Right lobe of liver (tissue), 4 donors: ENCODE measurements at regions not wholly inside any gene's neighbourhood (a gene's known extent, or its start where the extent isn't known, plus 50 kb on each side); places are given as distances from the start of the nearest gene placed in this dataset.

Experiments used
- CTCF ChIP-seq, 4 donors: fragments of 200-600 bp in 3 of 4; fragments of 450-650 bp in 1 of 4; IDR thresholded peaks; one replicate each; pipeline versions ENCODE4 v1.5.1 to v1.8.0; 2016 to 2022; ENCODE audit warnings: antibody characterized with exemption in 4 of 4, mild to moderate bottlenecking in 2 of 4
- POLR2A ChIP-seq: fragments of 450-650 bp; IDR thresholded peaks from one replicate; pipeline ENCODE4 v1.6.1; 2017; ENCODE audit warnings: antibody characterized with exemption, mild to moderate bottlenecking
- donor health status: DM: no; HTN: no; CAD: no.
- donor health status: DM: no; HTN: no; CAD: no.
- donor health status: DM: no; HTN: yes; CAD: no.

DNA sequence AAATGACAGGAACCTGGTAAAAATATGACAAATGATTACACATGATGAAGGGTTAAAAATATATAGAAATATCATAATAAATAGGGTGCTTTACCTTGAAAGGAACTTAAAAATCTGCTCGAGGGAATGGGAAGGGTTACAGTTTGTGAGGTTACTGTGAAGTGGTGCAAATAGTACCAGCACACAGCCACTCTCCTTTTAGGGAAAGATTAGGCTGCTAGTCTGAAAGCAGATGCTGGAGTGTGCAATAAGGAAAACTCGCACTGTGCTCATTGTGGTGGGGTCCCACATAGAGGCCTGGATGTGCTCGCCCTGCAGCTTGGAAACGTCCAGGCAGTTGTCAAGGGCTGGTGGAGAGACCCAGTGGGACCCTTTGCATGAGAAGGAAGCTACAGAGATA lies 145.9 kb upstream of the TBX20 start:
- TF ChIP-seq CTCF (IDR thresholded peaks at IDR 0.05) = no peak
- TF ChIP-seq POLR2A = no peak
